Eye (tissue), 1 donor: ENCODE measurements at regions not wholly inside any gene's neighbourhood (a gene's known extent, or its start where the extent isn't known, plus 50 kb on each side); places are given as distances from the start of the nearest gene placed in this dataset.
A peak's percentile ranks its signal among the peaks of the same experiment; 100 is the strongest.
"Not testable (repeated sequence)": the region's sequence is repeated elsewhere in the genome, so short reads cannot be mapped to it uniquely, and the experiment has no call there.

Source experiments
- DNase-seq: peaks from one replicate; pipeline ENCODE4 v3.0.0-alpha.2; 2015

- no peak for DNase-seq
Measured at GRCh38 chr13:30520571-30520970, 54.8 kb upstream of the HMGB1 start.

GRCh38 chr13:30523211-30523610 lies 57.5 kb upstream of the HMGB1 start:
- DNase-seq, result peak; percentile 18

- not testable (repeated sequence) for DNase-seq
Measured at GRCh38 chr13:30523817-30524216, 58.1 kb upstream of the HMGB1 start.

GRCh38 chr13:30525212-30525611 lies 59.5 kb upstream of the HMGB1 start:
- not testable (repeated sequence) for DNase-seq

GRCh38 chr13:30526612-30527495 lies 61.1 kb upstream of the HMGB1 start:
- DNase-seq, result no peak

- no peak for DNase-seq
Measured at GRCh38 chr13:30529085-30529834, 63.5 kb upstream of the HMGB1 start.

GRCh38 chr13:30535046-30535445 lies 69.3 kb upstream of the HMGB1 start:
- no peak for DNase-seq

- DNase-seq, result no peak
Measured at GRCh38 chr13:30545320-30545719, 72.4 kb upstream of the USPL1 start.

- DNase-seq, result not testable (repeated sequence)
Measured at GRCh38 chr13:30548046-30548445, 69.7 kb upstream of the USPL1 start.

- DNase-seq, result no peak
Measured at GRCh38 chr13:30551189-30551588, 66.5 kb upstream of the USPL1 start.

- no peak for DNase-seq
Measured at GRCh38 chr13:30552567-30552966, 65.2 kb upstream of the USPL1 start.

GRCh38 chr13:30559274-30559673 lies 58.4 kb upstream of the USPL1 start:
- DNase-seq, result no peak

- DNase-seq, result no peak
Measured at GRCh38 chr13:30560212-30560611, 57.5 kb upstream of the USPL1 start.

- DNase-seq, result no peak
Measured at GRCh38 chr13:30561511-30561910, 56.2 kb upstream of the USPL1 start.

GRCh38 chr13:30564489-30564888 lies 53.2 kb upstream of the USPL1 start:
- DNase-seq, result no peak

- no peak for DNase-seq
Measured at GRCh38 chr13:30565658-30566057, 52.1 kb upstream of the USPL1 start.

- DNase-seq, result no peak
Measured at GRCh38 chr13:30567072-30567471, 50.6 kb upstream of the USPL1 start.
